ENCODE measurements at regions not wholly inside any gene's neighbourhood (a gene's known extent, or its start where the extent isn't known, plus 50 kb on each side); places are given as distances from the start of the nearest gene placed in this dataset.

Small RNA genes in the stretch of these regions (small RNA-seq; reads per million reads assigned to genes)
- 0 reads per million in 4 donors for gene RNA5SP454

Data from upper lobe of left lung (tissue), 4 donors.